Testis (tissue), 2 donors: ENCODE measurements at regions not wholly inside any gene's neighbourhood (a gene's known extent, or its start where the extent isn't known, plus 50 kb on each side); places are given as distances from the start of the nearest gene placed in this dataset.

Experiments
- POLR2A ChIP-seq: fragments of 450-650 bp; IDR thresholded peaks from one replicate; pipeline ENCODE4 v1.6.1; 2017; ENCODE audit warnings: antibody characterized with exemption, mild to moderate bottlenecking, moderate library complexity
- TF ChIP-seq, protein P1 (sequence below), 3 experiments: fragments of 450-650 bp in 2 of 3; fragments of 200-600 bp in 1 of 3; sonication (generic) in 1 of 3; IDR thresholded peaks; one replicate each; pipeline ENCODE4 v1.5.1; 2016 to 2019; ENCODE audit warnings: antibody characterized with exemption in 3 of 3, mild to moderate bottlenecking in 2 of 3, moderate library complexity in 1 of 3

- no peak for TF ChIP-seq POLR2A
- TF ChIP-seq, protein P1, sequence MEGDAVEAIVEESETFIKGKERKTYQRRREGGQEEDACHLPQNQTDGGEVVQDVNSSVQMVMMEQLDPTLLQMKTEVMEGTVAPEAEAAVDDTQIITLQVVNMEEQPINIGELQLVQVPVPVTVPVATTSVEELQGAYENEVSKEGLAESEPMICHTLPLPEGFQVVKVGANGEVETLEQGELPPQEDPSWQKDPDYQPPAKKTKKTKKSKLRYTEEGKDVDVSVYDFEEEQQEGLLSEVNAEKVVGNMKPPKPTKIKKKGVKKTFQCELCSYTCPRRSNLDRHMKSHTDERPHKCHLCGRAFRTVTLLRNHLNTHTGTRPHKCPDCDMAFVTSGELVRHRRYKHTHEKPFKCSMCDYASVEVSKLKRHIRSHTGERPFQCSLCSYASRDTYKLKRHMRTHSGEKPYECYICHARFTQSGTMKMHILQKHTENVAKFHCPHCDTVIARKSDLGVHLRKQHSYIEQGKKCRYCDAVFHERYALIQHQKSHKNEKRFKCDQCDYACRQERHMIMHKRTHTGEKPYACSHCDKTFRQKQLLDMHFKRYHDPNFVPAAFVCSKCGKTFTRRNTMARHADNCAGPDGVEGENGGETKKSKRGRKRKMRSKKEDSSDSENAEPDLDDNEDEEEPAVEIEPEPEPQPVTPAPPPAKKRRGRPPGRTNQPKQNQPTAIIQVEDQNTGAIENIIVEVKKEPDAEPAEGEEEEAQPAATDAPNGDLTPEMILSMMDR (IDR thresholded peaks at IDR 0.05), result no peak
Observed at GRCh38 chr14:82720946-82721345, 1187.3 kb upstream of the SEL1L start.
